CMK (cell line): ENCODE measurements at regions not wholly inside any gene's neighbourhood (a gene's known extent, or its start where the extent isn't known, plus 50 kb on each side); places are given as distances from the start of the nearest gene placed in this dataset.
"Not testable (repeated sequence)": the region's sequence is repeated elsewhere in the genome, so short reads cannot be mapped to it uniquely, and the experiment has no call there.

ENCODE experiments used
- DNase-seq: peaks from one replicate; pipeline ENCODE4 v3.0.0-alpha.2; 2010; ENCODE audit warnings: low read depth

- DNase-seq: no peak
Observed at GRCh38 chr6:93183531-93183972, 235.8 kb downstream of the EPHA7 start.

DNA sequence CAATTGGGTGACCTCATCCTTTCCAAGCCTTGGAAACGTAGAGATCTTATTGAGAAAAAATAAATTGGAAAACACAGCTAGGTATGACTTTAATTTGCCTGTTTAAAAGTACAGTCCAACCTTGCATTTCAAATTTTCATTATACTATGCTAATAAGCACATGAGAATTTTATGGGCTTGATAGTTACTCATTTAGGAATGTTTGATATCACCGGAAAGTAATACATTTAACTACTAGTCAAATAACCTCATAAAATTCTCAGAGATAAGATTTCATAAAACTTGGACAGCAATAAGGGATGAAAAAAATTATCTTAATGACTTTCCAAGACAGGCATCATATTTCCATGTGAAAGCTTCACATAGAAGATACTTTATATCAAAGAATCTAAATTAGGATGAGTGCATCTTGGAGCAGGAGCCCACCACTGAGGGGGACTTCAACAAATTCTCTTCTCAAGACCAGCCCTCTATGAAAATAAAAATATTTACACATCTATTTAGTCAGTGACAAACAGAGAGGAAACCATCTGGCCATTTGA, 236.3 kb downstream of the EPHA7 start:
- DNase-seq: no peak

DNA sequence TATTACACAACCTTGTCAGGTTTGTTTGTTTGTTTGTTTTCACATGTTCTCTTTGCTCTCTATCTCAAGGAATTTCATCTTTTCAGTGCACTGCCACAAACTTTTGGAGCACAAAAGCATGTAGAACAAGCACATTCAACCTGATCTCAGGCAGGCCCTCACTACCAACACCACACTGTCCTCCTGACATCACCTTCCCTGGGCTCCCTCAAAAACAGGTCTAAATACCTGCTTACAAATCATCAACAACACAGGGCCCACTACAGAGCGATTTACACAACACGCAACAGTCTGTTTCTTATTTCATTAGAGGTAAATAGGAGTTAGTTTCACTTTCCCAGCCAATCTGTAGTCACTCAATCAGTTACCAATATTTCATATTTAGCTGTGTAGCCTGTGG, 241.4 kb downstream of the EPHA7 start:
- DNase-seq: no peak

DNA sequence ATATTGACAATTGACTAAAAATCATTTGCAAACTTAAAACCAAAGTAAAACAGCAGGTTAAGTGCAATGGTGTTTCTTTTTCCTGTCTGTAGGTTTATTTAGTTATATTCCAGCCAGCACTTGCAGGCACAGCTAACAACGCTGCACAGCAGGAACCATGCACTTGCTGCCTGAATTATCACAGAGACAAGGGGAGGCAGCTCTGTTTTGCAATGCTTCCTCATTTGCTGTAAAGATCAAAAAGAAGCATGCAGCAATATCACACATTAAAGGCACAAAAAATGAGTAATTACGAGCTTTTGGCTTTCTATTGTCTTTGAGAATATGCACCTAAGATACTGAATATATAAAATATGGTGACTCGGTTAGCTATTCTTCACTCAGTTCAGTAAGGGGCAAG, 241.9 kb downstream of the EPHA7 start:
- DNase-seq: no peak

DNA sequence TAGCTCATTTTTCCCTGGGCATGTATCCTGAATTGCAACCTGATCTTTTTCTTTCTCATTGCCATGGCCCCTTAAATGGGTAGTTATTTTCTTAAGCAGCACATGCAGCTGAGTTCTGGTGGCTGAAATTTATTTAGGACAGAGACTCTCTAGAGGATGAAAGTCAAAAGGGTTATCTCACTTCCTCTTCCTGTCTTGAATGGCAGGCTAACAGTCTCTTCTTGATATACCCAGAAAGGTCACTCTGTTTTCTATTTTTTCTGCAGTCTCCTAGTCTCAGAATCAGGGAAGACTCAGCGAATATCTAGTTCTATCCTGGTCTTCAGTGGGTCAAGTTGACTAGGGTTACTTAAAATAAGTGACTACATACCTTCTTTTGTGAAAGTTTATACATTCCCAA, 243.3 kb downstream of the EPHA7 start:
- DNase-seq: no peak

- DNase-seq: not testable (repeated sequence)
Observed at GRCh38 chr6:93173573-93173972, 245.8 kb downstream of the EPHA7 start.

DNA sequence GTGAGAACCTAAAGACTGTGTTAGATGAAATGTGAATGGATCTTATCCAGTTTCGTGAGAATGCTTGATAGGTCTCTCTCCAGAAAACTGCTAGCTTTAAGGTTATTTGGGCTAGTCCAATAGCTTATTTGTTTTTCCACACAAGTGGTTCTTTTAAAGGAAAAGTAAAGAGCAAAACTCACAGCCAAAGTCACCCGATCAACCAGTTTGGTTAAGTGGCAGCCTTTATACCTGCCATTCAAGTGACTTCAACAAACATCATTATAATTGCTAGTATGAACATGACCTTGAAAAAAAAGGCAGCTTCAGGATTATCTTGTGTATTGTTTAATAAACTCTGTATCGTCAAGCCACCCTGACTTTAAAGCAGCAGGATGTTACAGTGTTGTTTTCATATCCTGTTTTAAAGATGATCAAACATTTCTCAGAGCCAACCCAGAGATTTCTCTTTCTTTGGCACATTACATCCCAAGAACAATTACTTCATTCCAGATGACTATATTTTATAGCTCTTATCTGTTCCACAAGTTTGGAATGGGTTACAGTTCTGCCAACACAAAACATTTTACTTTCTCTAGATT, 253.4 kb downstream of the EPHA7 start:
- no peak for DNase-seq

GRCh38 chr6:93164781-93165180, 254.6 kb downstream of the EPHA7 start:
- no peak for DNase-seq

DNA sequence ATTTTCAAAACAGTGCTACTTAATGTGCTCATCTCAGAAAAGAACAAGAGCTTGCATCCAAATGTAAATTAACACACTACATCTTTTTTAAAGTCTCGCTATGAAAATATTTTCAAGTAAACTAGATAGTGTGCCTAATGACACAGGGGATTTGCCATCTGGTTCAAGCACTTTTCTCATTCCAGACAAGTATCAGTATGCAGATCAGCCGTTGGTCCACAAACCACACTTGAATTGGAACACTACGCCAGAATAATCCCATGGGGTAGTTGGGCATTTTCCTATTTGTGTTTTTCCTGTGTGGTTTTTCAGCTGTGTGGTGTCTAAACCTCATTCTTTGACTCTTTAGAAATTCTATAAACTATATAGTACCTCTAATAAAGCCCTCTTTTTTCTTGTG, 256.2 kb downstream of the EPHA7 start:
- no peak for DNase-seq

- DNase-seq: no peak
Observed at GRCh38 chr6:93139408-93140081, 279.8 kb downstream of the EPHA7 start.

DNA sequence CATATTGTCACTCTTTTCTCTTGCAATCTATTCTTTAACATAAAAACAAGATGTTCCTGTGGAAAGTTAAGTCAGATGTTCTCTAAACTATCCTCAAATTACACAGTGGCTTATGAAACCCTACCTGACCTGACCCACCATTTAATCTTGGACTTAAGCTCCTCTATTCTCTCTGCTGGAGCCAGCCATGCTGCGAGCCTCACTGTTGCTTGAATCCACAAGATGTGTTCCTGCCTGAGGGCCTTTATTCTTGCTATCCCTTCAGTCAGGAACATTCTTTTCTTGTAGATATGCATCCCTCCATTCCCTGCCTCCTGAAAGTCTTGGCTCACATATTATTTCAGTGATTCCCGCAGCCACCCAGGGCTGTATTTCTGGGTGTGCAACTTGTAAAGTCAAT, 283.2 kb downstream of the EPHA7 start:
- DNase-seq: no peak

DNA sequence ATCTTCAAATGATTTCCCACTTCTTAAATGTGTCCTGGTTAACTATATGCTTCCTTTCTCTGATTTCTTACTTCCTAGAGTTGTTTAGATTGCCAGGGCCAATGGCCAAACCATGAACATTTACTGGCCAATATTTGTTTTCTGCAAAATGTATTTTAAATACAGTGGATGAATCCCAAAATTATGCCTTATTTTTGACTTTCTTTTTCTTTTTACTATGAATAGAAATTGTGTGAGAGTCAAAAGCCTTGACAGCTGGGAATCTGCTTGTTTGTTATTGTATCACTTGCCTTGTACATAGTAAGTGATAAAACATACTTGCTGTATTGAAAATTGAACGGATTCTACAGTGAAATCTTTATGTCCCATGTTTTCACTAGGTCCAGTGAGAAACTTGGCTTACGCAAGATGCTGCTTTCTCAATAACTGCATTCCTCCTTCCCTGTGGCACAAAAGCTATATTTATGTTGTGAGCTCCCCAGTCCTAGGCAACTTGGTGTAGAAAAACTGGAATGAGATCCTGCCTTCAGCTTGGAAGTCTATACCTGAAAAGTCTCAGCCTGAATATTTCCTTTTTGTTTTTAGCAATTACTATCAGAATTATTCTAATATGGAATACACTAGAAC, 295.2 kb downstream of the EPHA7 start:
- DNase-seq: no peak

- DNase-seq: no peak
Observed at GRCh38 chr6:93123585-93123984, 295.8 kb downstream of the EPHA7 start.

DNA sequence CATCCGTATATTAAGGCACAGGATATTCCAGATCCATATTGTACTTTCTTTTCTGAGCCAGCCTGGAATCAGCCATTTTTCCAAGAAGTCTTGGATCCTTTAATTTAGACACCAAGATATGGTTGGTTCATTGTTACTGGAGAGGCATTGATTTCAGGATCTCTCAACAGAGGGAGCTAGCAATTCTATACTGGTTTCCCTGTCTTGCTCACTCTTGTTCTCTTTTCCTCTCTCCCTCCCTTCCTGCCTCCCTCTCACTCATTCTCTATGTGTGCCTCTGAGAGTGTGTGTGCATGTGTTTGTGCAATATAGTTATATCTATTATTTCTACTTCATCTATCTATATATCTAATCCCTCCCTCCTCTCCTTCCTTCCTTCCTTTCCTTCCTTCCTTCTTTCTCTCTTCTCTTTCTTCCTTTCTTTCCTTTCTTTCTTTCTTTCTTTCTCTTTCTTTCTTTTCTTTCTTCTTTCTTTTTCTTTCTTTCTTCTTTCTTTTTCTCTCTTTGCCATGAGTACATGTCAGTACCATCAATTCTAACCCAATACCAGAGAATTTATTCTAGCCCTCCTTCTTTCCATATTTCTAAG, 299.1 kb downstream of the EPHA7 start:
- no peak for DNase-seq

GRCh38 chr6:93105907-93106306, 313.5 kb downstream of the EPHA7 start:
- no peak for DNase-seq

DNA sequence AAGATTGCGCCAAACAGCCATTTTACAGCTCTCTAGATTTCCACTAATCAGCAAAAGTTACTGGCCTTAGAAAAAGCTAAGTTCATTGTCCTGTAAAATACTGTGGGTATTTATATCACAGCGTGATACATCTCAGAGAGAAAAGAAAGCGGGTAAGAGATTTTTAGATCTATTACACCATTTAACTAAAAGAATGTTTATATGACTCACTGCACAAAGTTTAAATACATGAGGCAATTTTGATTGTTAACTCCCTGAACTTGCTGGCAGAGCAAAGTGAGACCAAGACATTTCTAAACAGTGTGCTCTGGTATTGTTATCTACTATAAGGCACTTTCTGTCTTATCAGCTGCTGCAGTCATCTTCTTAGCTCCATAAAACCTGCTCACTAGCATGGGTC, 314.3 kb downstream of the EPHA7 start:
- DNase-seq: no peak

- no peak for DNase-seq
Observed at GRCh38 chr6:93104195-93104817, 315.1 kb downstream of the EPHA7 start.

DNA sequence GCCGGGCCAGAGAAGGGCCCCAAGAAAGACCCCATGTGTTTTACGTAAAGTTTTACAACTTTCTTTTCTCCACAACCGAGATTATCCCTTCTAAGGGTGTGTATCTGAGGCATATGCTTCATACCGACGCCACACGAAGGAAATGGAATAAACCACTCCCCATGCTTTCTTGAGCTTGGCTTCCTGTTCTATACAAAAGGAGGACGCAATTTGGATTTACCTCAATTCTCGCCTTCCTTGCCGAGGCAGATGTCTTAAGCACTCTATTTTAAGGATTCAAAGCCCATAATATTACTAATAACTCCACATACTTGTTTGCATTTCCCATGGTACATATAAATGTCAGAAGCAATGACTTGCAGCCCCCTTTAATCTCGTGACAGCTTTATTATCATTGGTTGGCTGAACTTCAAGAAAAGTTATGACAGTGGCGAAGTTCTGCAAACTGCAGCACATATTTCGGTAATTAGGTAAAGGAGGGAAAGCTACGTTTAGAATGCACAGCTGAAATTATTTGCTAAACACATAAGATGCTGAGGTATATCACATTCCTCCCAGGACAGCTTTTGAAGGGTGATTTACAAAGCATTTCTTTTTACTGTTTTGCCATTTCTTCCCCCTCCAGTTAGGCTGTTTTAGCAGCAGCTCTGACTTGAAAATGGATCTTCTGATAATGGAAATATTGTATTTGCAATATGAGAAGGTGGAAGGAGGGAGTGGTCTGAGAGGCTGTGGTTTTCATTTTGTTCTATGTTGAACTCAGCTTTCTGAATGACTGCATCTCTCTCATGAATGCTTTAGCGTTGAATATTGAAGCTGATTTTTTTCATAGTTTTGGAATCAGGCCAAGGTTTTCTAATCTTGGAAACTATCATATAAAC, 330.5 kb downstream of the EPHA7 start:
- no peak for DNase-seq

DNA sequence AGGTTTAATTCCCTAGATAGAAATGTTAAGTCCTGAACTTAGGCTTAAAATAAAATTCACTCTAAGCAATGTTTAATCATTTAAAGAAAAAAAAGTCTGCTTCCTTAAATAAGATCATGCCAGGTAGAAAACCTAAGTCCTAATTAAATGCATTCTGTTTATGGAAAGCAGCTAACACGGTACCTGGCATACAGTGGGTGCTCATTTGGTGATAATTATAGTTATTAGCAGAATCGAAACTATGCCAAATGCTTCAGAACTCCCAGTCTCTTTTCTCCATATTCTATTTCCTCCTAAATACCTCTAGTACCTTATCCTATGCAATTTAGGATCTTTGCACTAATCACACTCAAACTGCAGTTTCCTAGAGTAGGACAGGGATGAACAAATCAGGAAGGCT, 331.8 kb downstream of the EPHA7 start:
- no peak for DNase-seq

- no peak for DNase-seq
Observed at GRCh38 chr6:93086351-93086750, 333.0 kb downstream of the EPHA7 start.
